HepG2 (cell line): ENCODE measurements at regions not wholly inside any gene's neighbourhood (a gene's known extent, or its start where the extent isn't known, plus 50 kb on each side); places are given as distances from the start of the nearest gene placed in this dataset.
A peak's percentile ranks its signal among the peaks of the same experiment; 100 is the strongest.

Experiments used
- FOXA3 ChIP-seq: IDR thresholded peaks from 2 replicates; pipeline ENCODE4 v1.6.1; 2016; ENCODE audit warnings: missing genetic modification reagents, missing compliant biosample characterization
- GRHL1 ChIP-seq: sonication (generic); formaldehyde crosslinking; conservative IDR thresholded peaks from 2 replicates; pipeline ENCODE4 v1.8.0; 2022; ENCODE audit warnings: missing genetic modification reagents
- HNRNPK ChIP-seq: fragments of 200-400 bp; formaldehyde crosslinking; IDR thresholded peaks from 2 replicates; pipeline ENCODE4 v1.6.1; 2018; ENCODE audit warnings: low read length, low read depth, moderate library complexity, mild to moderate bottlenecking; ENCODE audit not compliant: poor library complexity, severe bottlenecking
- LRRFIP1 ChIP-seq: sonication (generic); formaldehyde crosslinking; conservative IDR thresholded peaks from 2 replicates; pipeline ENCODE4 v1.4.0; 2020; ENCODE audit warnings: missing genetic modification reagents
- POLR2G ChIP-seq: fragments of 200-400 bp; formaldehyde crosslinking; IDR thresholded peaks from 2 replicates; pipeline ENCODE4 v1.6.1; 2018; ENCODE audit warnings: mild to moderate bottlenecking, low read depth, low read length, moderate library complexity
- PPARG ChIP-seq: conservative IDR thresholded peaks from 2 replicates; pipeline ENCODE4 v1.6.1; 2016; ENCODE audit warnings: missing biosample characterization, missing genetic modification reagents
- STAT5B ChIP-seq: sonication (generic); formaldehyde crosslinking; IDR thresholded peaks from 2 replicates; pipeline ENCODE4 v1.4.0; 2020; ENCODE audit warnings: missing genetic modification reagents
- ZNF230 ChIP-seq: sonication (generic); formaldehyde crosslinking; IDR thresholded peaks from 2 replicates; pipeline ENCODE4 v1.4.0; 2020; ENCODE audit warnings: mild to moderate bottlenecking, missing genetic modification reagents
- ZNF407 ChIP-seq: sonication (generic); formaldehyde crosslinking; IDR thresholded peaks from one replicate; pipeline ENCODE4 v1.5.1; 2020; ENCODE audit warnings: mild to moderate bottlenecking, missing genetic modification reagents; ENCODE audit errors: not compliant biosample characterization
- ZNF556 ChIP-seq: sonication (generic); formaldehyde crosslinking; IDR thresholded peaks from 2 replicates; pipeline ENCODE4 v1.4.0; 2020; ENCODE audit warnings: mild to moderate bottlenecking, missing genetic modification reagents, borderline replicate concordance
- ZNF660 ChIP-seq: sonication (generic); formaldehyde crosslinking; IDR thresholded peaks from 2 replicates; pipeline ENCODE4 v1.5.1; 2020; ENCODE audit warnings: mild to moderate bottlenecking, low read depth, missing genetic modification reagents, borderline replicate concordance
- ZNF724P ChIP-seq: sonication (generic); formaldehyde crosslinking; IDR thresholded peaks from 2 replicates; pipeline ENCODE4 v1.8.0; 2022; ENCODE audit warnings: missing genetic modification reagents, borderline replicate concordance
- TF ChIP-seq, protein P1 (sequence below): sonication (generic); formaldehyde crosslinking; IDR thresholded peaks from 2 replicates; pipeline ENCODE4 v1.9.0; 2022; ENCODE audit warnings: missing genetic modification reagents, mild to moderate bottlenecking, borderline replicate concordance

GRCh38 chr15:67945951-67946700, 106.3 kb upstream of the RNU6-1 start (continued):
- TF ChIP-seq ZNF407 (CRISPR knock-in tag) (no peak), LRRFIP1 (no peak), PPARG (peak; percentile 69; the same call in 1 of the 2 replicates), ZNF230 (CRISPR knock-in tag) (no peak), POLR2G (peak; percentile 79), ZNF556 (CRISPR knock-in tag) (no peak), HNRNPK (no peak), STAT5B (CRISPR knock-in tag) (no peak), FOXA3 (CRISPR knock-in tag) (peak; percentile 82), ZNF724P (no peak), ZNF660 (CRISPR knock-in tag) (no peak), GRHL1 (CRISPR knock-in tag) (no peak)
- TF ChIP-seq, protein P1, sequence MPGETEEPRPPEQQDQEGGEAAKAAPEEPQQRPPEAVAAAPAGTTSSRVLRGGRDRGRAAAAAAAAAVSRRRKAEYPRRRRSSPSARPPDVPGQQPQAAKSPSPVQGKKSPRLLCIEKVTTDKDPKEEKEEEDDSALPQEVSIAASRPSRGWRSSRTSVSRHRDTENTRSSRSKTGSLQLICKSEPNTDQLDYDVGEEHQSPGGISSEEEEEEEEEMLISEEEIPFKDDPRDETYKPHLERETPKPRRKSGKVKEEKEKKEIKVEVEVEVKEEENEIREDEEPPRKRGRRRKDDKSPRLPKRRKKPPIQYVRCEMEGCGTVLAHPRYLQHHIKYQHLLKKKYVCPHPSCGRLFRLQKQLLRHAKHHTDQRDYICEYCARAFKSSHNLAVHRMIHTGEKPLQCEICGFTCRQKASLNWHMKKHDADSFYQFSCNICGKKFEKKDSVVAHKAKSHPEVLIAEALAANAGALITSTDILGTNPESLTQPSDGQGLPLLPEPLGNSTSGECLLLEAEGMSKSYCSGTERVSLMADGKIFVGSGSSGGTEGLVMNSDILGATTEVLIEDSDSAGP (CRISPR knock-in tag) = peak; percentile 71; the same call in 1 of the 2 replicates
